ENCODE measurements at regions not wholly inside any gene's neighbourhood (a gene's known extent, or its start where the extent isn't known, plus 50 kb on each side); places are given as distances from the start of the nearest gene placed in this dataset.
"Not testable (repeated sequence)": the region's sequence is repeated elsewhere in the genome, so short reads cannot be mapped to it uniquely, and the experiment has no call there.

- TF ChIP-seq CTCF (IDR thresholded peaks at IDR 0.05; ENCODE audit: insufficient read depth, low read depth, low read length, missing control alignments), result no peak
- H3K4me3 ChIP-seq (ENCODE audit: low read length), result no peak overlapping the region
- DNase-seq (ENCODE audit: low read depth), result no peak
These were observed 122.7 kb upstream of the FAT3 start for GRCh38 chr11:92101920-92102319.

DNA sequence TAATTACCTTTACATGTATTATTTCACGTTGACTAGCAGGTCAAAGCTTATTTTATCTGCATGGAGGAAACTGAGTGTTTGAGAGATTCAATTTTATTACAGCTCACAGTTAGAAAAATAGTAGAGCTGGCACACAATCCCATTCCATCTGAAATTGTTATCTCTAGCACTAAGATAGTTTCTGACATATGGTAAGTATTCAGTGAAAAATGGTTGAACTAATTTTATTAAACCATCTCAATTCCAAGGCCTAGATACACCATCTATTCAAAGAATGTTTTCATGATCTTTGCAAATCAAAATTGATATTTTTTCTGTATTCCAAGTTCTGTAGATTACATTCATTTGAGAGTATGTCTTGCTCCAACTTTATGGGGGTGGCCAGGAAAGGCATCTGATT is 125.4 kb upstream of the FAT3 start:
- TF ChIP-seq CTCF (IDR thresholded peaks at IDR 0.05; ENCODE audit: insufficient read depth, low read depth, low read length, missing control alignments), result no peak

GRCh38 chr11:92098172-92098571 is 126.4 kb upstream of the FAT3 start:
- DNase-seq (ENCODE audit: low read depth), result no peak
- H3K4me3 ChIP-seq (ENCODE audit: low read length), result no peak overlapping the region
- TF ChIP-seq CTCF (IDR thresholded peaks at IDR 0.05; ENCODE audit: insufficient read depth, low read depth, low read length, missing control alignments), result no peak

More for the DNA sequence above, 125.4 kb upstream of the FAT3 start:
- DNase-seq (ENCODE audit: low read depth), result no peak
- no peak overlapping the region for H3K4me3 ChIP-seq (ENCODE audit: low read length)

- DNase-seq (ENCODE audit: low read depth), result no peak
- no peak overlapping the region for H3K4me3 ChIP-seq (ENCODE audit: low read length)
- no peak for TF ChIP-seq CTCF (IDR thresholded peaks at IDR 0.05; ENCODE audit: insufficient read depth, low read depth, low read length, missing control alignments)
These were observed 136.7 kb upstream of the FAT3 start for GRCh38 chr11:92087725-92088537.

- no peak for TF ChIP-seq CTCF (IDR thresholded peaks at IDR 0.05; ENCODE audit: insufficient read depth, low read depth, low read length, missing control alignments)
- no peak for DNase-seq (ENCODE audit: low read depth)
- H3K4me3 ChIP-seq (ENCODE audit: low read length), result no peak overlapping the region
These were observed 141.5 kb upstream of the FAT3 start for GRCh38 chr11:92083123-92083522.

- no peak for DNase-seq (ENCODE audit: low read depth)
- no peak for TF ChIP-seq CTCF (IDR thresholded peaks at IDR 0.05; ENCODE audit: insufficient read depth, low read depth, low read length, missing control alignments)
- no peak overlapping the region for H3K4me3 ChIP-seq (ENCODE audit: low read length)
These were observed 142.0 kb upstream of the FAT3 start for GRCh38 chr11:92082652-92083051.

- not testable (repeated sequence) for DNase-seq (ENCODE audit: low read depth); H3K4me3 ChIP-seq (ENCODE audit: low read length)
These were observed 150.1 kb upstream of the FAT3 start for GRCh38 chr11:92074498-92074897.

All from epithelial cell of esophagus (primary cell).